Uterus (tissue), 2 donors: ENCODE measurements at regions not wholly inside any gene's neighbourhood (a gene's known extent, or its start where the extent isn't known, plus 50 kb on each side); places are given as distances from the start of the nearest gene placed in this dataset.

Source experiments
- POLR2A ChIP-seq, 2 donors: fragments of 450-650 bp; IDR thresholded peaks; one replicate each; pipeline ENCODE4 v1.6.1; 2016; ENCODE audit warnings: antibody characterized with exemption in 2 of 2, mild to moderate bottlenecking in 1 of 2, moderate library complexity in 1 of 2
- TF ChIP-seq, protein P1 (sequence below), 4 experiments: fragments of 200-600 bp in 2 of 4; fragments of 450-650 bp in 2 of 4; sonication (generic) in 2 of 4; IDR thresholded peaks; one replicate each; pipeline ENCODE4 v1.5.1; 2016 to 2019; ENCODE audit warnings: antibody characterized with exemption in 4 of 4, mild to moderate bottlenecking in 2 of 4, moderate library complexity in 1 of 4

DNA sequence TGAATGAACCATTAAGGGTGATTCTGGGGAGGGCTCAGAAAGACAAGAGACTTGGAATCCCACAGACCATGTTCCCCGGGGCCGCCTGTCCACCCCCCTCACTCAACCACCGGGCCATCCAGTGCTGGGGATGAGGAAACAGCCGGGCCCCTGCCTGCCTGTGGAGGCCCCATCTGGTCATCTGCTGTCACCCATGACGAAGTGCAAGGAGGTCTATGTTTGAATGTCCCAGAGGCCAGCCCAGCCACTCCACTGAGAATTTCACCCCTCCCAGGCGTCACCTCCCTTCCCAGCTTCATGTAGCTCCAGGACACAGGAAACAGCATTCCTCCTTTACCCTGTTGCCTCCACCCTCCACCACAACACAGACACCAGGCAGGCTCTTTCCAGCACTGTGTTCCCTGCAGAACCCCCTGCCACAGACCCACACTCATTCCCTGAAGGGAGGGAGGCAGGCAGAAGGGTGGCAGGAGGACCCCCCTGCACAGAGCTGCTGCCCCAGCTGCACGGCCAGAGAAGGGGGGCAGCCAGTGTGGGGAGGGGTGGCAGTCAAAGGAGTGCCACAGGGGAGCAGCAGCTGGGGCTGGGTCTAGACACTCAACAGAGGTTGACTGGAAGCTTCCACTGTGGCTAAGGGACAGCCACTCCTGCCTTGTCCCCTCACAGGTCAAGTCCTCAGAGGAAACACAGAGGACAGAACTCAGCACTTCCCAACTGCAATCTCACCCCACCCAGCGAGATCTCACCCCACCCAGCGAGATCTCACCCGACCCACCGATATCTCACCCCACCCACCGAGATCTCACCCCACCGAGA is 50.3 kb upstream of the PPP2R5C start:
- no peak for TF ChIP-seq POLR2A (IDR thresholded peaks at IDR 0.05)
- TF ChIP-seq, protein P1, sequence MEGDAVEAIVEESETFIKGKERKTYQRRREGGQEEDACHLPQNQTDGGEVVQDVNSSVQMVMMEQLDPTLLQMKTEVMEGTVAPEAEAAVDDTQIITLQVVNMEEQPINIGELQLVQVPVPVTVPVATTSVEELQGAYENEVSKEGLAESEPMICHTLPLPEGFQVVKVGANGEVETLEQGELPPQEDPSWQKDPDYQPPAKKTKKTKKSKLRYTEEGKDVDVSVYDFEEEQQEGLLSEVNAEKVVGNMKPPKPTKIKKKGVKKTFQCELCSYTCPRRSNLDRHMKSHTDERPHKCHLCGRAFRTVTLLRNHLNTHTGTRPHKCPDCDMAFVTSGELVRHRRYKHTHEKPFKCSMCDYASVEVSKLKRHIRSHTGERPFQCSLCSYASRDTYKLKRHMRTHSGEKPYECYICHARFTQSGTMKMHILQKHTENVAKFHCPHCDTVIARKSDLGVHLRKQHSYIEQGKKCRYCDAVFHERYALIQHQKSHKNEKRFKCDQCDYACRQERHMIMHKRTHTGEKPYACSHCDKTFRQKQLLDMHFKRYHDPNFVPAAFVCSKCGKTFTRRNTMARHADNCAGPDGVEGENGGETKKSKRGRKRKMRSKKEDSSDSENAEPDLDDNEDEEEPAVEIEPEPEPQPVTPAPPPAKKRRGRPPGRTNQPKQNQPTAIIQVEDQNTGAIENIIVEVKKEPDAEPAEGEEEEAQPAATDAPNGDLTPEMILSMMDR (IDR thresholded peaks at IDR 0.05), result no peak
